PC-3 (cell line): ENCODE measurements at regions not wholly inside any gene's neighbourhood (a gene's known extent, or its start where the extent isn't known, plus 50 kb on each side); places are given as distances from the start of the nearest gene placed in this dataset.

ENCODE experiments used
- CTCF ChIP-seq: fragments of 300-600 bp; sonication (generic); conservative IDR thresholded peaks from 2 replicates; pipeline ENCODE4 v1.5.1; 2017; ENCODE audit warnings: antibody characterized with exemption, low read depth, mild to moderate bottlenecking, low read length
- EZH2 ChIP-seq: fragments of 300-600 bp; sonication (generic); IDR thresholded peaks from one replicate; pipeline ENCODE4 v1.6.1; 2017; ENCODE audit warnings: antibody characterized with exemption, mild to moderate bottlenecking, low read length; ENCODE audit not compliant: unreplicated experiment

- TF ChIP-seq CTCF (no peak), EZH2 (no peak)
Observed at GRCh38 chr21:27525780-27526179, 558.9 kb upstream of the ADAMTS5 start.
